ENCODE measurements at regions not wholly inside any gene's neighbourhood (a gene's known extent, or its start where the extent isn't known, plus 50 kb on each side); places are given as distances from the start of the nearest gene placed in this dataset.

- TF ChIP-seq BRF2 (IDR thresholded peaks at IDR 0.05; ENCODE audit: borderline replicate concordance, insufficient read depth, insufficient read length): no peak
- TF ChIP-seq CBX5 (IDR thresholded peaks at IDR 0.05; ENCODE audit: borderline replicate concordance, low read depth): no peak
- no peak for TF ChIP-seq CTCF (IDR thresholded peaks at IDR 0.05 in 2 of 3, conservative IDR thresholded peaks at IDR 0.05 in 1 of 3; ENCODE audit: insufficient read depth in 2 of 3, low read depth in 1 of 3, low read length in 3 of 3)
- TF ChIP-seq ZNF592 (IDR thresholded peaks at IDR 0.05): no peak
Measured at GRCh38 chr6:119832411-119832810, 482.9 kb upstream of the MAN1A1 start.
